ENCODE measurements at regions not wholly inside any gene's neighbourhood (a gene's known extent, or its start where the extent isn't known, plus 50 kb on each side); places are given as distances from the start of the nearest gene placed in this dataset.

DNA sequence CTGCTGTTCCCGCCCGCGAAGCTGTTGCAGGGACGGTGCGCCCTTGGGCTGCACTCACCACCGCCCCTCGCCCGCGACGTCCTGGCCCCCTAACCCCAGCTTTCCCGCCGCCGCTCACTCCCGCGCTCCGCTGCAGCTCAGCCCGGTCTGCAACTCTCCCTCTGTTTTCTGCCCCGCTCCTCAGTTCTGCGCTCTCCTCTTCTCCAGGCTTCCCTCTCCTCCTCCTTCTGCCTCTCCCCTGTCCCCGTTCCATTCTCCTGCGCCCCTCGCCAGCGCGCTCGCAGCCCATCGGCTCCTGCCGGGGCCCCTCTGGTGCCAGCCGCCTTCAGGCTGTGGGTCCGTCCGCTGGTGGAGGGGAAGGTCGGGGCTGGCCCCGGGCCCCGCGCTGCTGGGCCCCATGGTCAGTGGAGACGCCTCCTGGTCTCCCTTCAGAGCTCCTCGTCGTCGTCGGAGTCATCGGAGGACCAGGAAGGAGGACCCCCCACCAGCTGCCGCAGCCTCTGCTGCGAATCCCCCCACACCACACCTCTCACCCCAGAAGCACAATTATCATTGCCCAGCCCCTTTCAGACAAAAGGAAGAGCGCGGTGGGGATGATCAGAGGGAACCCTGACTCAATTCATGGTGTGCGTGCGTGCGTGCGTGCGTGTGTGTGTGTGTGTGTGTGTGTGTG lies 223.2 kb upstream of the FOXF1 start:
- ATAC-seq (ENCODE audit: low FRiP score) (no peak), DNase-seq (no peak)
- intact Hi-C loops (cut with DNase I), result no loop called here
- Histone ChIP-seq H3K36me3 (ENCODE audit: control insufficient read depth in 1 of 2, insufficient read depth in 2 of 2, low read length in 1 of 2) (no peaks in the 10 kb centered on the region), H3K27ac (ENCODE audit: low read depth in 1 of 2, low read length in 2 of 2) (no peak overlapping the region), H3K27me3 (ENCODE audit: control insufficient read depth in 1 of 2, insufficient read depth in 2 of 2, low read length in 1 of 2) (no peaks in the 10 kb centered on the region), H3K4me3 (ENCODE audit: low read length in 2 of 2) (no peak overlapping the region), H3K4me1 (ENCODE audit: control insufficient read depth in 1 of 2, insufficient read depth in 2 of 2, low read length in 2 of 2) (no peaks in the 10 kb centered on the region), H3K9me3 (ENCODE audit: control insufficient read depth, low read length) (peaks cover 1% of the 10 kb centered on the region)
- WGBS, 2 donors, result 1 to 2% methylated on average over 44 to 49 of the region's 49 CpGs

DNA sequence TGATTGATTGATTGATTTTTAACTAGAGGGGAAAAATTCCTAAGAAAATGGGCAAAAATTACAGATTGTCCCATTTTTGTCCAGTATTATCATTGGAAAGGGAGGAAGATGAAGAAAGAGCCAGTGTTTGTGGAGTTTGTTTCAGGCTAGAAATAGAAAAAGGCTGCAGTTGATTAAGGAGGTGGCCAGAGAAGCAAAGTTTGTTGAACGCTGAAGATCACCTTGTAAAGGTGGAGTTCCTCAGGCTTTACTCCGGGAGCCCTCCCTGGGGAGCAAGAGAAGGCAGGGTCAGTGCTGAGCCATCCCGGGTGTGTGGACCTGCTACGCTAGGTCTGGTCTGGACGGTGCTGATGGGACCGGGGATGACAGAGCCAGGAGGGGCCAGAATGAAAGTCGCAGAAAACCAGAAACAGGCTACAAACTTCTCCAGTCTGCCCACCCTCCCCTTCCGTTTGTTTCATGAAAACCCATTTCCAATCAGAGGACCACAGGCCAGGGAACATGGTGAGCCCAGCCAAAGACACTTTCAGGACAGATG lies 222.6 kb upstream of the FOXF1 start:
- no peak overlapping the region for H3K4me3 ChIP-seq (ENCODE audit: low read length in 2 of 2)
- peaks cover 1% of the 10 kb centered on the region for H3K9me3 ChIP-seq (ENCODE audit: control insufficient read depth, low read length)
- H3K36me3 ChIP-seq (ENCODE audit: control insufficient read depth in 1 of 2, insufficient read depth in 2 of 2, low read length in 1 of 2), result no peaks in the 10 kb centered on the region
- H3K27me3 ChIP-seq (ENCODE audit: control insufficient read depth in 1 of 2, insufficient read depth in 2 of 2, low read length in 1 of 2), result no peaks in the 10 kb centered on the region
- no peak for ATAC-seq (ENCODE audit: low FRiP score)
- no peaks in the 10 kb centered on the region for H3K4me1 ChIP-seq (ENCODE audit: control insufficient read depth in 1 of 2, insufficient read depth in 2 of 2, low read length in 2 of 2)
- intact Hi-C loops (cut with DNase I), result no loop called here
- 2 to 7% methylated on average over 8 of the region's 8 CpGs for WGBS, 2 donors
- no peak overlapping the region for H3K27ac ChIP-seq (ENCODE audit: low read depth in 1 of 2, low read length in 2 of 2)
- DNase-seq, result no peak

DNA sequence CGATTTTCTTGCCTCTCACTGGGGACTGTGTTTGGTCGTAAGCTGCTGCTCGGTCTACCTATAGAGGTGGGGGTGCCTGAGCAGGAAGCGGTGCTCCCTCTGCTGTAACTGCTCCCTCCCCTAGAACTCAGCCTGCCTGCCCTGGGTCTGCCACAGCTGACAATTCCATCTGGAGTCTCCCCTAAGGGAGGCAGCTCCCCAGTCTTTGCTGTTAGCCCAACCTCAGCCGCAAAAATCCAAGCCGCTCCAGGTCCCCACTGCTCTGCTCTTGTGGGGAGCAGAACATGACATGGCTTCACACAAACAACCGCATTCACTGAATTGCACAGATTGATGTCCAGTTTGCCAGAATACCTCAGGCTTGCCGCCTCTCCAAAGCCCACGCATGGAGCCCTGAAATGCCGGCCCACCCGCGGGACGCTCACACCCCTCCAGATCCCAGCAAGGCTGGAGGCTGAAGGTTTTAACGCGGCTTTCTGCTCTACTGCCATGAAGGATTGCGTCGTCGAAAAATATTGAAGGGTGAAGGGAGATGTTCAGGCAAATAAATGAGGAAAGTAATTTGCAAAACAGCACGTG lies 221.5 kb upstream of the FOXF1 start:
- H3K4me3 ChIP-seq (ENCODE audit: low read length in 2 of 2), result no peak overlapping the region
- H3K36me3 ChIP-seq (ENCODE audit: control insufficient read depth in 1 of 2, insufficient read depth in 2 of 2, low read length in 1 of 2), result no peaks in the 10 kb centered on the region
- no peaks in the 10 kb centered on the region for H3K27me3 ChIP-seq (ENCODE audit: control insufficient read depth in 1 of 2, insufficient read depth in 2 of 2, low read length in 1 of 2)
- H3K4me1 ChIP-seq (ENCODE audit: control insufficient read depth in 1 of 2, insufficient read depth in 2 of 2, low read length in 2 of 2), result no peaks in the 10 kb centered on the region
- peaks cover 1% of the 10 kb centered on the region for H3K9me3 ChIP-seq (ENCODE audit: control insufficient read depth, low read length)
- DNase-seq (no peak), ATAC-seq (ENCODE audit: low FRiP score) (no peak)
- WGBS, 2 donors, result 2 to 5% methylated on average over 19 of the region's 19 CpGs
- intact Hi-C loops (cut with DNase I), result no loop called here
- H3K27ac ChIP-seq (ENCODE audit: low read depth in 1 of 2, low read length in 2 of 2), result no peak overlapping the region

DNA sequence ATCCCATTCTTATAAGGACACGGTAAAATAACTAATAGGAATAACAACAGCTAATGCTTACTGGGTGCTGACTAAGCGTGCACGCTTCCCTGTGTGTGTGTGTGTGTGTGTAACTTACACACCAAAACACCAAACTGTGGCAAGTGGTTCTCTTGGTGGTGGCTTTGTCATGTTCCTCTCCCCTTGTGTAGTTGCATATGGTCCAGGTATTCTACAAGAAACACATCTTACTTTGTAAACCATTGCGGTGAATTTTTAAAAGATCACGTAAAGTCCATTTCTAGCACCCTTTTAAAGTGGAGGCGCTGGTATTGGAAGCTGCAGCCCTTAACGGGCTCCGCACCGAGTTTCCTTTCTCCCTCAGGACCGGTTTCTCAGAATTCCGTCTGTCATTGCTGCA lies 221.0 kb upstream of the FOXF1 start:
- no peaks in the 10 kb centered on the region for H3K27me3 ChIP-seq (ENCODE audit: control insufficient read depth in 1 of 2, insufficient read depth in 2 of 2, low read length in 1 of 2)
- WGBS, 2 donors, result 20 to 22% methylated on average over 11 of the region's 11 CpGs
- no peaks in the 10 kb centered on the region for H3K36me3 ChIP-seq (ENCODE audit: control insufficient read depth in 1 of 2, insufficient read depth in 2 of 2, low read length in 1 of 2)
- ATAC-seq (ENCODE audit: low FRiP score) (no peak), DNase-seq (no peak)
- intact Hi-C loops (cut with DNase I), result no loop called here
- no peaks in the 10 kb centered on the region for H3K9me3 ChIP-seq (ENCODE audit: control insufficient read depth, low read length)
- no peak overlapping the region for H3K4me3 ChIP-seq (ENCODE audit: low read length in 2 of 2)
- H3K4me1 ChIP-seq (ENCODE audit: control insufficient read depth in 1 of 2, insufficient read depth in 2 of 2, low read length in 2 of 2), result no peaks in the 10 kb centered on the region
- H3K27ac ChIP-seq (ENCODE audit: low read depth in 1 of 2, low read length in 2 of 2), result no peak overlapping the region

DNA sequence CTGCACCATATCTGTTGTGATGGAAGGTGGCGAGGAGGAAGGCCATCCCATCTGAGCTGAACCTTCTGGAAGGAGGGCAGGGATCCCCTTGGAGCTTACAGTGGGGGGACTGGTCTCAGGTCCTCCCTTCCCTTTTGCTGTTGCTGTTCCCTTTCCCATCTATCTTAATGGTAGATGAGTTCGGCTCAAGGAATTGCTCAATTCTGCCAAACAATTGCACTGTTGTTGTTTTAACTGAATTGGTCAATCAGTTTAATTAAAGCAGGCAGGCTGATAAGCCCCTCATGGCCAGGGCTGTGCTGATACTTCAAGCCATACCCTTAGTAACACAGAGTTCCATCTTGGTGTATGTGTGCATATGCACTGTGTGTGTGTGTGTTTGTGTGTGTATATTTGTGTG lies 220.4 kb upstream of the FOXF1 start:
- no peak for ATAC-seq (ENCODE audit: low FRiP score)
- DNase-seq, result no peak
- Histone ChIP-seq H3K9me3 (ENCODE audit: control insufficient read depth, low read length) (no peaks in the 10 kb centered on the region), H3K27ac (ENCODE audit: low read depth in 1 of 2, low read length in 2 of 2) (no peak overlapping the region), H3K4me1 (ENCODE audit: control insufficient read depth in 1 of 2, insufficient read depth in 2 of 2, low read length in 2 of 2) (no peaks in the 10 kb centered on the region), H3K4me3 (ENCODE audit: low read length in 2 of 2) (no peak overlapping the region), H3K27me3 (ENCODE audit: control insufficient read depth in 1 of 2, insufficient read depth in 2 of 2, low read length in 1 of 2) (no peaks in the 10 kb centered on the region), H3K36me3 (ENCODE audit: control insufficient read depth in 1 of 2, insufficient read depth in 2 of 2, low read length in 1 of 2) (no peaks in the 10 kb centered on the region)
- intact Hi-C loops (cut with DNase I), result no loop called here
- 43 to 57% methylated on average over 2 of the region's 2 CpGs for WGBS, 2 donors

DNA sequence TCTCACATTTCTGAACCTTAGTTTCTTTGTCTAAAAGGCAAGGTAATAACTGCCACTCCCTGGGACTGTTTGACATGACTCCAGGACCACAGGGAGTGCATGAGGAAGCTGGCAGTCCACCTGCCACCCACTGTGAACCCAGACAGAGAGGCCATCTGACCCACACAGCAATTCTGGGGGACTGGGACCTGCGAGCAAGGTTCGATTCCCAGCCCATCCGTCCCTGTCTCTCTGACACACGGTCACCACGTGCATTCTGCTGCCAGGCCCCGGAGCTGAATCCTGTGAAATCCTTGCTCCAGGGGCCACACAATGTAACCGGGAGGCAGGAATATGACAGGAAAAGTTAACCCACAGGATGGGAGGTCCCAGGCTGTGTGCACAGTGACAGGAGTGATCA lies 218.8 kb upstream of the FOXF1 start:
- DNase-seq (no peak), ATAC-seq (ENCODE audit: low FRiP score) (no peak)
- Histone ChIP-seq H3K36me3 (ENCODE audit: control insufficient read depth in 1 of 2, insufficient read depth in 2 of 2, low read length in 1 of 2) (no peaks in the 10 kb centered on the region), H3K27ac (ENCODE audit: low read depth in 1 of 2, low read length in 2 of 2) (no peak overlapping the region), H3K4me3 (ENCODE audit: low read length in 2 of 2) (no peak overlapping the region), H3K27me3 (ENCODE audit: control insufficient read depth in 1 of 2, insufficient read depth in 2 of 2, low read length in 1 of 2) (no peaks in the 10 kb centered on the region), H3K9me3 (ENCODE audit: control insufficient read depth, low read length) (no peaks in the 10 kb centered on the region), H3K4me1 (ENCODE audit: control insufficient read depth in 1 of 2, insufficient read depth in 2 of 2, low read length in 2 of 2) (no peaks in the 10 kb centered on the region)
- intact Hi-C loops (cut with DNase I), result no loop called here
- 40 to 46% methylated on average over 7 of the region's 7 CpGs for WGBS, 2 donors

DNA sequence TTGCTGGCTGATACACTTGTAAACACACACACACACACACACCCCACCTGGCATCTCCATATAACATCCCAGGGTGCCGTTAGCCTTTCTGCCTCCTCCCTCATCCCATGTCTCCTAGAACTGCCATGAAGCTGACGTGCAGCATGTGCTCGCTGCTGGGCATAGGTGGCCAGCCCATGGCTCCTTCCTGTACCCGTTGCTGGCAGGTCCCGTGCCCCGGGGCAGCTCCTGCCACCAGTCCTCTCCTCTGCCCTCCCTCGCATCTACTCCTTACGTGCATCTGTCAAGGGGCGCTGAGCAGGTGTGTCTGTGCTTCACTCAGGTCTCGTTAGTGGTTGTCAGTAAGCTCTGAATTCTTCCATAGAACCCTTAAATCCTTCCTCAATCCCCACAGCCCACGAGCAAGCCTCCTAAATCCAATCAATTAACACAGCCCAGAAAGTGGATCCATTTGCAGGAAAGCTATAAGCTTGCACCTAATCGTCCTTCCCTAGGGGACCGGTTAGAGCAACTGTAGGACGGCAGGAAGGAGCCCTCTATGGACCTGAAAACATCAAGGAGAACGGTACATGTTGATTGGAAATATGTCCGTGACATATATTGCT lies 218.1 kb upstream of the FOXF1 start:
- H3K27me3 ChIP-seq (ENCODE audit: control insufficient read depth in 1 of 2, insufficient read depth in 2 of 2, low read length in 1 of 2), result no peaks in the 10 kb centered on the region
- no peaks in the 10 kb centered on the region for H3K4me1 ChIP-seq (ENCODE audit: control insufficient read depth in 1 of 2, insufficient read depth in 2 of 2, low read length in 2 of 2)
- DNase-seq (no peak), ATAC-seq (ENCODE audit: low FRiP score) (no peak)
- no peak overlapping the region for H3K27ac ChIP-seq (ENCODE audit: low read depth in 1 of 2, low read length in 2 of 2)
- no peak overlapping the region for H3K4me3 ChIP-seq (ENCODE audit: low read length in 2 of 2)
- intact Hi-C loops (cut with DNase I), result no loop called here
- 55 to 57% methylated on average over 16 of the region's 16 CpGs for WGBS, 2 donors
- no peaks in the 10 kb centered on the region for H3K36me3 ChIP-seq (ENCODE audit: control insufficient read depth in 1 of 2, insufficient read depth in 2 of 2, low read length in 1 of 2)
- H3K9me3 ChIP-seq (ENCODE audit: control insufficient read depth, low read length), result no peaks in the 10 kb centered on the region

DNA sequence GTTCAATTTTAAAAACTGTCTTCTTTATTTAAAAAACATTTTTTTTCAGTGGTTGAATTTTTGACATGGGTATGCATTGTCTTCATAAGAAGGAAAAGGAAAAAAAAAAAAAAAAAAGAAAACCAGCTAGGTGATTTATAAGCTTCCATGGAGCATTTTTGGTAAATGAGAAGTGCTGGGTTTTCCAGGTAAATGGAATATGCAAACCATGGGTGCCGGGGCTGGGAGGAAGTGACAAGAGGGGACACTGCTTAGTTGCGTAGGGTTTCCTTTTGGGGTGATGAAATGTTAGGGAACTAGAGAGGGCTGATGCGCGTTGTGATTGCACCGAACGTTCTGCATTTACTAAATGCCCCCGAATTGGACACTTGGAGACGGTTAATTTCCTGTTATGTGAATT lies 217.4 kb upstream of the FOXF1 start:
- no peak for DNase-seq
- Histone ChIP-seq H3K4me1 (ENCODE audit: control insufficient read depth in 1 of 2, insufficient read depth in 2 of 2, low read length in 2 of 2) (no peaks in the 10 kb centered on the region), H3K27ac (ENCODE audit: low read depth in 1 of 2, low read length in 2 of 2) (no peak overlapping the region), H3K4me3 (ENCODE audit: low read length in 2 of 2) (no peak overlapping the region), H3K9me3 (ENCODE audit: control insufficient read depth, low read length) (no peaks in the 10 kb centered on the region), H3K36me3 (ENCODE audit: control insufficient read depth in 1 of 2, insufficient read depth in 2 of 2, low read length in 1 of 2) (no peaks in the 10 kb centered on the region), H3K27me3 (ENCODE audit: control insufficient read depth in 1 of 2, insufficient read depth in 2 of 2, low read length in 1 of 2) (no peaks in the 10 kb centered on the region)
- intact Hi-C loops (cut with DNase I), result no loop called here
- ATAC-seq (ENCODE audit: low FRiP score), result no peak
- WGBS, 2 donors, result 61 to 73% methylated on average over 8 of the region's 8 CpGs

DNA sequence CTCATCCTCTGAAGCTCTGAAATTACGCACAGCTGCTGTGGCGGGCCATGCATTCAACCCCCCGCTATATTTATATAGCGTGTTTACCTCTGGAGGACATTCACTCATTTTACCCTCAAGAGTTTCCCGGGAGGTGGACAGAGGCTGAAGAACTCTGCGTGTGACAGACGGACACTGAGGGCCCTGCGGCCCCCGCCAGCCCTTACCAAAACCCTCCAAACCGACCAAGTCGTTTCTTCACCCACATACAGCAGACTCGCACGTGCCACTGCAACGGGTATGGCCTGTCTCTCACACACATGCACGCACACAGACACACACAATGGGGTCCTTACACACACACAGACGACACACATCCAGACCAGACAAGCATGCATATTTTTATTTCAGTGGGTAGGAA lies 216.4 kb upstream of the FOXF1 start:
- intact Hi-C loops (cut with DNase I), result no loop called here
- Histone ChIP-seq H3K9me3 (ENCODE audit: control insufficient read depth, low read length) (no peaks in the 10 kb centered on the region), H3K4me3 (ENCODE audit: low read length in 2 of 2) (no peak overlapping the region), H3K27me3 (ENCODE audit: control insufficient read depth in 1 of 2, insufficient read depth in 2 of 2, low read length in 1 of 2) (peaks cover 0 to under 1% of the 10 kb centered on the region in 2 donors), H3K27ac (ENCODE audit: low read depth in 1 of 2, low read length in 2 of 2) (no peak overlapping the region), H3K4me1 (ENCODE audit: control insufficient read depth in 1 of 2, insufficient read depth in 2 of 2, low read length in 2 of 2) (no peaks in the 10 kb centered on the region), H3K36me3 (ENCODE audit: control insufficient read depth in 1 of 2, insufficient read depth in 2 of 2, low read length in 1 of 2) (no peaks in the 10 kb centered on the region)
- DNase-seq, result no peak
- 22 to 41% methylated on average over 16 of the region's 16 CpGs for WGBS, 2 donors
- ATAC-seq (ENCODE audit: low FRiP score), result no peak
